ENCODE measurements at regions not wholly inside any gene's neighbourhood (a gene's known extent, or its start where the extent isn't known, plus 50 kb on each side); places are given as distances from the start of the nearest gene placed in this dataset.

- no peaks in the 10 kb centered on the region for H3K4me1 Mint-ChIP-seq
- Histone ChIP-seq H3K9me3 (ENCODE audit: control insufficient read depth, low read length) (no peaks in the 10 kb centered on the region), H3K36me3 (ENCODE audit: control insufficient read depth, insufficient read depth, low read length) (no peaks in the 10 kb centered on the region), H3K4me3 (ENCODE audit: low read length) (no peak overlapping the region), H3K4me1 (ENCODE audit: control insufficient read depth, insufficient read depth, low read length) (no peaks in the 10 kb centered on the region), H3K27ac (ENCODE audit: low read depth, low read length) (no peak overlapping the region), H3K27me3 (ENCODE audit: control insufficient read depth, insufficient read depth, low read length, poor library complexity, severe bottlenecking) (no peaks in the 10 kb centered on the region), H3K9ac (ENCODE audit: extremely low read depth, low read length, poor library complexity, severe bottlenecking) (no peak overlapping the region)
- H3K27me3 Mint-ChIP-seq (ENCODE audit: insufficient read depth), result no peaks in the 10 kb centered on the region
- peaks cover 7% of the 10 kb centered on the region for H3K9me3 Mint-ChIP-seq
- H3K27ac Mint-ChIP-seq, result no peak overlapping the region
- no peak overlapping the region for H3K4me3 Mint-ChIP-seq
- DNase-seq, result no peak
- 80% methylated on average over 1 of the region's 1 CpG; no CpG with 5 or more reads in 1 of the 2 experiments for WGBS, 2 experiments (ENCODE audit: insufficient coverage in 1 of 2, insufficient read length in 1 of 2)
- H3K36me3 Mint-ChIP-seq (ENCODE audit: low read depth), result no peaks in the 10 kb centered on the region
- TF ChIP-seq CTCF (conservative IDR thresholded peaks at IDR 0.05), result no peak
Observed at GRCh38 chr21:27739187-27739586, 772.3 kb upstream of the ADAMTS5 start.

DNA sequence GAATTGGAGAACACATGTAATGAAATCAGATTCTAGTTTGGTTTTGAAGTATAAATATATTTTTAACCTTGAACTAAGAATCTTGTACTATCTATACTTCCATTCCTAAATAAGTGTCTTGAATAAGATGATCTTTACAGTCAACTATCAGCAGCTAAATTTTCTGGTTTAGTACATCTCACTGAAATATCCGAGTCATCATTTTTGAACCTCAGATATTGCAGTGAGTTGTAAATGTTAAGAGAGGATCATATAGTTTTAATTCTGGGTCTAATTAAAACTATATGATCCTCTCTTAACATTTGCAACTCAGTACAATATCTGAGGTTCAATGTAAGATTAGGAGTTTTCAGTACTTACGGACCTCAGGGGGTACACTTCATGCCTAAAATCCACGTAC is 768.8 kb upstream of the ADAMTS5 start:
- no peak for TF ChIP-seq CTCF (conservative IDR thresholded peaks at IDR 0.05)
- H3K4me3 Mint-ChIP-seq, result no peak overlapping the region
- no peak overlapping the region for H3K4me3 ChIP-seq (ENCODE audit: low read length)
- H3K9ac ChIP-seq (ENCODE audit: extremely low read depth, low read length, poor library complexity, severe bottlenecking), result no peak overlapping the region
- H3K9me3 ChIP-seq (ENCODE audit: control insufficient read depth, low read length), result no peaks in the 10 kb centered on the region
- H3K27ac Mint-ChIP-seq, result no peak overlapping the region
- no peak for DNase-seq
- 92 to 94% methylated on average over 2 to 3 of the region's 3 CpGs for WGBS, 2 experiments (ENCODE audit: insufficient coverage in 1 of 2, insufficient read length in 1 of 2)
- peaks cover 7% of the 10 kb centered on the region for H3K9me3 Mint-ChIP-seq
- H3K36me3 Mint-ChIP-seq (ENCODE audit: low read depth), result no peaks in the 10 kb centered on the region
- no peaks in the 10 kb centered on the region for H3K4me1 Mint-ChIP-seq
- H3K36me3 ChIP-seq (ENCODE audit: control insufficient read depth, insufficient read depth, low read length), result no peaks in the 10 kb centered on the region
- H3K4me1 ChIP-seq (ENCODE audit: control insufficient read depth, insufficient read depth, low read length), result no peaks in the 10 kb centered on the region
- H3K27ac ChIP-seq (ENCODE audit: low read depth, low read length), result no peak overlapping the region
- no peaks in the 10 kb centered on the region for H3K27me3 ChIP-seq (ENCODE audit: control insufficient read depth, insufficient read depth, low read length, poor library complexity, severe bottlenecking)
- H3K27me3 Mint-ChIP-seq (ENCODE audit: insufficient read depth), result no peaks in the 10 kb centered on the region

GRCh38 chr21:27734146-27734545 is 767.3 kb upstream of the ADAMTS5 start:
- DNase-seq, result no peak
- H3K4me3 Mint-ChIP-seq, result no peak overlapping the region
- H3K9me3 Mint-ChIP-seq, result peaks cover 11% of the 10 kb centered on the region
- no peaks in the 10 kb centered on the region for H3K4me1 Mint-ChIP-seq
- Histone ChIP-seq H3K4me1 (ENCODE audit: control insufficient read depth, insufficient read depth, low read length) (no peaks in the 10 kb centered on the region), H3K36me3 (ENCODE audit: control insufficient read depth, insufficient read depth, low read length) (no peaks in the 10 kb centered on the region), H3K27me3 (ENCODE audit: control insufficient read depth, insufficient read depth, low read length, poor library complexity, severe bottlenecking) (no peaks in the 10 kb centered on the region), H3K9me3 (ENCODE audit: control insufficient read depth, low read length) (no peaks in the 10 kb centered on the region), H3K4me3 (ENCODE audit: low read length) (no peak overlapping the region), H3K9ac (ENCODE audit: extremely low read depth, low read length, poor library complexity, severe bottlenecking) (no peak overlapping the region), H3K27ac (ENCODE audit: low read depth, low read length) (no peak overlapping the region)
- no peak for TF ChIP-seq CTCF (conservative IDR thresholded peaks at IDR 0.05)
- no peaks in the 10 kb centered on the region for H3K36me3 Mint-ChIP-seq (ENCODE audit: low read depth)
- no peaks in the 10 kb centered on the region for H3K27me3 Mint-ChIP-seq (ENCODE audit: insufficient read depth)
- no peak overlapping the region for H3K27ac Mint-ChIP-seq

Data from endodermal cell (in vitro differentiated cells).